Superior temporal gyrus (tissue), 1 donor: ENCODE measurements at regions not wholly inside any gene's neighbourhood (a gene's known extent, or its start where the extent isn't known, plus 50 kb on each side); places are given as distances from the start of the nearest gene placed in this dataset.
"Not testable (repeated sequence)": the region's sequence is repeated elsewhere in the genome, so short reads cannot be mapped to it uniquely, and the experiment has no call there.

ENCODE experiments used
- DNase-seq: peaks from one replicate; pipeline ENCODE4 v3.0.0-alpha.2; 2016; ENCODE audit errors: extremely low spot score

GRCh38 chr6:137709424-137710236 lies 157.4 kb upstream of the TNFAIP3 start:
- DNase-seq = no peak

- no peak for DNase-seq
Observed at GRCh38 chr6:137711972-137712371, 155.1 kb upstream of the TNFAIP3 start.

- no peak for DNase-seq
Observed at GRCh38 chr6:137712587-137712986, 154.5 kb upstream of the TNFAIP3 start.

GRCh38 chr6:137715589-137716045 lies 151.4 kb upstream of the TNFAIP3 start:
- DNase-seq = no peak

- no peak for DNase-seq
Observed at GRCh38 chr6:137717074-137718073, 149.7 kb upstream of the TNFAIP3 start.

- DNase-seq = not testable (repeated sequence)
Observed at GRCh38 chr6:137718903-137719302, 148.2 kb upstream of the TNFAIP3 start.

- DNase-seq = no peak
Observed at GRCh38 chr6:137722749-137723272, 144.2 kb upstream of the TNFAIP3 start.

GRCh38 chr6:137723273-137724017 lies 143.6 kb upstream of the TNFAIP3 start:
- no peak for DNase-seq

GRCh38 chr6:137724018-137724403 lies 143.0 kb upstream of the TNFAIP3 start:
- DNase-seq = no peak

GRCh38 chr6:137724495-137725211 lies 142.4 kb upstream of the TNFAIP3 start:
- DNase-seq = no peak

GRCh38 chr6:137725949-137726348 lies 141.1 kb upstream of the TNFAIP3 start:
- DNase-seq = no peak

- DNase-seq = no peak
Observed at GRCh38 chr6:137726582-137726981, 140.5 kb upstream of the TNFAIP3 start.

GRCh38 chr6:137727216-137727765 lies 139.8 kb upstream of the TNFAIP3 start:
- DNase-seq = no peak

GRCh38 chr6:137728386-137729349 lies 138.4 kb upstream of the TNFAIP3 start:
- DNase-seq = peak; percentile 27

- DNase-seq = no peak
Observed at GRCh38 chr6:137729866-137730629, 137.0 kb upstream of the TNFAIP3 start.

- no peak for DNase-seq
Observed at GRCh38 chr6:137731600-137731959, 135.5 kb upstream of the TNFAIP3 start.

GRCh38 chr6:137731960-137732616 lies 135.0 kb upstream of the TNFAIP3 start:
- DNase-seq = no peak

- DNase-seq = no peak
Observed at GRCh38 chr6:137733372-137733771, 133.7 kb upstream of the TNFAIP3 start.
